ENCODE measurements at regions not wholly inside any gene's neighbourhood (a gene's known extent, or its start where the extent isn't known, plus 50 kb on each side); places are given as distances from the start of the nearest gene placed in this dataset.

GRCh38 chr6:9503111-9503761 is 911.6 kb downstream of the TFAP2A start:
- TF ChIP-seq CTCF (IDR thresholded peaks at IDR 0.05 in 4 of 5, conservative IDR thresholded peaks at IDR 0.05 in 1 of 5) (no peak), POLR2A (IDR thresholded peaks at IDR 0.05) (no peak)

Measured in gastrocnemius medialis (tissue), 4 donors.